ENCODE measurements at regions not wholly inside any gene's neighbourhood (a gene's known extent, or its start where the extent isn't known, plus 50 kb on each side); places are given as distances from the start of the nearest gene placed in this dataset.
A peak's percentile ranks its signal among the peaks of the same experiment; 100 is the strongest.
"Not testable (repeated sequence)": the region's sequence is repeated elsewhere in the genome, so short reads cannot be mapped to it uniquely, and the experiment has no call there.

DNA sequence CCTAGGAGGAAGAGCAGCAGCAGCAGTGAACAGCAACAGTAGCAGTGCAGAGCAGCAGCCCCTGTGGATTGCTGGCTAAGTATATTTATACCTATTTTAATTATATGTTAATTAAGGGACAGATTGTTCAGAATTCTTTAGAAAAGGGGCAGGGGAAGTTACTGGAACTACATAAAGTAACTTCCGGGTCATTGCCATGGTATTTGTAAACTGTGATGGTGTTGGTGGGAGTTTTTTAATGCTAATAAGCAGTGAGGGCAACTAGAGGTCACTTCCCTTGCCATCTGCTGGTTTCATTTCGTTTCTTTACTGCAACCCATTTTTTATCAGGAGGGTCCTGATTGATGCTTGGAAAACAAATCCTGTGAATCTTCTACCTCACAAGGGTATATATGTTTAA is 229.8 kb upstream of the PODXL start:
- DNase-seq = no peak

DNA sequence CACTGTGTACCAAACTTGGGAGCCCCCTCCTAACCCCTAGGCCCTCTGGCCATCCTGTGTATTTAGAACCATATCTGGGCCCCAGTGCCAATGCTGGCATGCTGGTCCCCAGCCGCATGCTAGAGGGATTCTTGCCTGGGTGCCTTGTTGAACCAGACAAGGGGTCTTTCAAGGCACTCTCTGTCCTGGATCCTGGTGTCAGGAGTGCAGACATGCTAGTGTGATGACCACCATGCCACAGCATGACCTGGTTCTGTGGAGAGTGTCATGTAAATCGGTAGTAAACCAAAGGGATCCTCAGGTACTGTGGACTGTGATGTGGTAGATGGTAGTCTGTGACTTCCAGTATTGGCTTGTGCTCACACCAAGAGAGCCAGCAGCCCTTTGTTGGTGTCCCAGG is 222.2 kb upstream of the PODXL start:
- DNase-seq = no peak

- no peak for DNase-seq
Measured at GRCh38 chr7:131774419-131775220, 218.2 kb upstream of the PODXL start.

GRCh38 chr7:131773413-131773812 is 217.0 kb upstream of the PODXL start:
- DNase-seq = no peak

- no peak for DNase-seq
Measured at GRCh38 chr7:131769241-131769640, 212.8 kb upstream of the PODXL start.

DNA sequence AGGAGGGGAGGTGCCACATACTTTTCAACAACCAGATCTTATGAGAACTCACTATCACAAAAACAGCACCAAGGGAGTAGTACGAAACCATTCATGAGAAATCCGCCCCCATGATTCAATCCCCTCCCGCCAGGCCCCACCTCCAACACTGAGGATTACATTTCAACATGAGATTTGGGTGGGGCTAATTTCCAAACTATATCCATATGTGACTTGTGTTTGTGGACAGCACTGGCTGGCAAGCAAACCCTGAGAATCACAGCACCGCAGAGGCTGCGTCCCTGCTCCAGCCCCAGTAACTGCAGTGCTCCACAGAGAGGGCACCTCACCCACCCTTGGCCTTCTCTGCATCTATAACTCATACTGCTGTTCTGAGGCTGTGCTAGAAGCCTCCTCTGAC is 211.2 kb upstream of the PODXL start:
- DNase-seq = no peak

- no peak for DNase-seq
Measured at GRCh38 chr7:131765575-131765974, 209.1 kb upstream of the PODXL start.

GRCh38 chr7:131764143-131764775 is 207.8 kb upstream of the PODXL start:
- no peak for DNase-seq

GRCh38 chr7:131762753-131763152 is 206.3 kb upstream of the PODXL start:
- no peak for DNase-seq

DNA sequence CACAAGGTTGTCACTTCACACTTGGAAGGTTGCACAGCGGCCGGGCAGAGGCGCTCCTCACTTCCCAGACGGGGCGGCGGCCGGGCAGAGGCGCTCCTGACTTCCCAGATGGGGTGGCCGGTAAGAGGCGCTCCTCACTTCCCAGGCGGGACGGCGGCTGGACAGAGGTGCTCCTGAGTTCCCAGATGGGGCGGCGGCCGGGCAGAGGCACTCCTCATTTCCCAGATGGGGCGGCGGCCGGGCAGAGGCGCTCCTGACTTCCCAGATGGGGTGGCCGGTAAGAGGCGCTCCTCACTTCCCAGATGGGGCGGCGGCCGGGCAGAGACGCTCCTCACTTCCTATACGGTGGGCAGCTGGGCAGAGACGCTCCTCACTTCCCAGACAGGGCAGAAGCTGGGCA is 199.4 kb upstream of the PODXL start:
- not testable (repeated sequence) for DNase-seq

DNA sequence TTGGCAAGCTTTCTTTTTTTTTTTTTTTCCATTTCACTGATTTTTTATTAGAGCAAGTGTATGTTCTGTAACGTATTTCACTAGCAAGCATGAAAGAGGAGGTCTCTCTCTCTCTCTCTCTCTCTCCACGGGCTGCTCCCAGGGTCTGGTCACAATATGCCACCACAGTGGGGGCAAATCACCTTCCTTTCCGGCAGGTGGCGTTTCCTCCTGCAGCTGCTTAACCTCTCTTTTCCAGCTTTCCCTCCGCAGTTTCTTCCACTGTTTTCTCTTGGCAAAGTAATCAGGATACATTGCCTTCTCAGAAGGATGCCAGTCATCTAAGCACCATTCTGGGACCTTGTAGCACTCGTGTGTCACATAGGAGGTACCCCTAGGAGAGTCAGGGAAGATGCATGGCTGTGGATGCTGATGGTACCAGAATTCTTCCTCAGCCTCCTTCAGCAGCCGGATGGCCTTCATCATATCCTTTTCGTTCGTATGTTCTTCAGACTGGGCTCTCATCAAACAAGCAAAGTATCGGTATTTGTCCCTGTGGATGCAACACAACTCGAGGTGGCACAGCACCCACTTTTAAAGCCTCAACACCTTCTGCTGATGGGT is 197.3 kb upstream of the PODXL start:
- DNase-seq = no peak

GRCh38 chr7:131747658-131748232 is 191.3 kb upstream of the PODXL start:
- peak; percentile 41 for DNase-seq

DNA sequence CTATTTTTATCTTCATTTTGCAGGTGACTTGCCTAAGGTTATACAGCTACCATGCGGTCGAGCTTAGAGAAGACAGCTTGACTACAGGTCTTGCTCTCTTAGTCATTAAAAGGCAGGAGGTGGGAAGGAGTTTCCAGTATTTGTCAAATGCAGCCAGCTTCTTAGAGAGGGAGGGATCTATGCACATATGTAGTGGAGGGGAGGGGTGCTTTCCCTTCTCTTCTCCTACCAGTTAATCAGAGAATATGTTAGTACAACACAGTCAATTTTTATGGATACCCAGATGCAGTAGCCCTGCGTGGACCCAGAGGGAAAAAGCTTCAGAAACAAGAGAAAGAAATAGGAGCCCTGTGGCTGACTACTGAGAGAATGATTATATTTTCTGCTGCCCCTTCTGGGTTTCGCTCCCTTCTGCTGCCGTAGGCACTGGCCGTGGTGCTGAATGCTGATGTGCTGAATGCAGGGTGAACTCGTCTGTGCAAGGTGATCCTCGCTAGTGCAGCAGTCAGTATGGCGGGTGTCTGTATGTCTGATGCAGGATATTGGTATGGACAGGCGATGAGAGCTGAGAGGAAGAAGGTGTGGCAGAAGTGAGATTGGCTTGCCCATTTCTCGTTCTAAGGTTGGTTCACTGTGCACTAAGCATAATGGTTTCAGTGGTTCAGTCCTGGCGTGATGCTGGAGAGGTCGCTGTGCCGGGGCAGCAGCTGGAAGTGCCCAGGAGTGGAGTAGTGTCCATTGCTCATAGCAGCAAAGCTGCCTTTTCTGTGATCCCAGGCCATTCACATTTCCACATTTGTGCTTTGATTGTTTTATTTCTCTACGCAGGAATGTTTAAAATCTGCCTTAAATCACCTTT is 189.2 kb upstream of the PODXL start:
- no peak for DNase-seq

DNA sequence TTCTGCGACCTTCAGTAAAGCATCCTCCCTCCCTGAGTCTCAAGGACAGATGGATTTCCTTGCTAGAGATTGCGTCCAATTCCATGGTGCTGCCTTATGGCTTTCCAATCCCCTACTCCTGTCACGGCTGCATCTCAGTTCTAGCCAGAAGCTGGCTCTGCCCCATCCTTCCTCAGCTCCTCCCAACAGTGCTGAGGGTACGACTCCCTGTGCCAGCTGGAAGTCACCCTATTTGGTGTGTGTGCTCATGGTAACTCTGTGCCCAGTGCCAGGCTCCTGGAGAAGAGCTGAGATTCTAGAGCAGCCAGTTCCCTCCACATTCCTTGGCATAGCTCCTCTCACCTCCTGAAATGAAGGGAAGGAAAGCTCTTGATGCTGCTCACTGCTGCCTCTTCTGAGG is 185.0 kb upstream of the PODXL start:
- no peak for DNase-seq

DNA sequence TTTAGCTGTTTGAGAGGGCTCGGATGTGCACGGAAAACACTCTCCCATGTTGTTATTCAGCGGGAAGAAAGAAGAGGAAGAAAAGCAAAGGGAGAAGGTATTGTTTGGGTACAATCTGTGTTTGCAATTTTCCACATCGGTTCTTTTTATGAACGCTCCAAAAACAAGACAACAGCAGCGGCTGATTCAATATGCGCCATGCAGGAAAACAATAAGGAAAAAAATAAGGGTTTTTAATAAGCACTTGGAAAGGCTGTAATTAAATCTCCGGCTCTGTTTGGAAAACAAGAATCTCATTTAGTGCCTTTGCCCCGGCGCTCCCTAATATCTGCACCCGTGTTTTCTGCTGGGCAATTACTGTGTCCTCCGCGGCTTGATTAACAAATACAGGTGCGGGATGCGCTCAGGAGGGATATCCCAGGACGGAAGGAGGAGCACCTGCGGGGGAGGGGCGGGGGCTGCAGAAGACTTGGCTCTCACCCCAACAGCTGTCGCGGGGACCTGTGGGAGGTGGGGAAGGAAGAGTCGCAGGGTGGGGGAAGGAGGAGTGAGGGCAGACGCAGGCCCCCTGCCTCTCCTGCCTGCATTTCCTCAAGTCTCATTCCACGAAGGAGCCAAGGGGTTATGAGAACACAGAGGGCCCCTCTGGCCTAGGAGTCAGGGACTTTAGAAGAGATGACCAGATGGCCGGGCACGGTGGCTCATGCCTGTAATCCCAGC is 181.5 kb upstream of the PODXL start:
- DNase-seq = no peak

DNA sequence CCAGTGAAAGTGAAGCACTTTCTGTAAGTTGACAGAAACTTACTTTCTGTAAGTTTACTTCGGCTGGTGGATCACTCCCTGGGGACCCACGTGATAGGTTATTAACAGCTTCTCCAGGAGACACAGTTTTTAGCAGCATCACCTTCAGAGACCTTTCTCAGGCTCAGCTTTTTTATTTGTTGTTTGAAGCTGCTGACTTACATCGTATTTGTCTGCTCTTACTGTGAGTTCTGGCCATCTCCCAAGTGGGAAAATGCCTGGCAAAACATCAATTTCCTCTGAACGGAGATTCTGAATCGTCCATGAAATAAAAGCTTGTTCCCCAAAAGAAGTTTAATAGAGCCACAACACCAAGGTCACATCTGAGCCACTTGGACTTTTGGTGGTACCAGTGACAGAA is 178.7 kb upstream of the PODXL start:
- no peak for DNase-seq

GRCh38 chr7:131733604-131734003 is 177.2 kb upstream of the PODXL start:
- DNase-seq = no peak

DNA sequence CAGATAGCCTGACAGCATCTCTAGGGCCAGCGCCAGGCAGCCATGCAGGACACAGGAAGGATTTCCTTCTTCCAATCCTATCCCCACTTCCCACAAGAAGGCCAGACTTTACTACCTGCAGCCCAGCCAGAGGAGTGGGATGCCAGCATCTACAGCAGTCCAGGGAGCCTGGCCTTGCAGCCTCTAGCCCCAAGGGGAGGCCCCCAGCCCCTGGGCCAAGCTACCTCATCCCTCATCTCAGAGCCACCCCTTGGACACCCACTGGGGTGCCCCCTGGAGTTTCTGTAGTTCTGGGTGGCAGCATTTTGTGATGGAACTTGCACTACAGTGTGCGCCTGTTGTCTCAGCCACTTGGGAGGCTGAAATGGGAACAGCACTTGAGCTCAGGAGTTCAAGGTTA is 170.8 kb upstream of the PODXL start:
- no peak for DNase-seq

DNA sequence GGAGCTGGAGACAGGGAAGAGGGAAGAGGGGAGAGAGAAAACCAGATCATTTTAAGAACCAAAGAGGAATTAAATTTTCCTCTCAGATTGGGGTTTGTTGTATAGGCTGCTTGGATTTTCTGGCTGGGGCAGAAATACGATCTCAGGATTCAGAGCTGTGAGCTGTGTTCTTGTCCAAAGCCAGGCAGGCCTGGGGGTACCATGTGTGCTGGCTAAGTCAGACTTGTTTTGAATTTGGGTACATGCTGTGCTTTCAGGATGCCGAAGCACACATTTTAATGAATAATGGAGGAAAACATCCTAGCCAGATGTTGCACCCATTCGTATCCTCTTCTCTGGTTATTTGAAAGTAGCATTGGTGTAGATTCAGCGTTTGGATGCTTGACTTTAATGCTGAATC is 170.3 kb upstream of the PODXL start:
- no peak for DNase-seq

DNA sequence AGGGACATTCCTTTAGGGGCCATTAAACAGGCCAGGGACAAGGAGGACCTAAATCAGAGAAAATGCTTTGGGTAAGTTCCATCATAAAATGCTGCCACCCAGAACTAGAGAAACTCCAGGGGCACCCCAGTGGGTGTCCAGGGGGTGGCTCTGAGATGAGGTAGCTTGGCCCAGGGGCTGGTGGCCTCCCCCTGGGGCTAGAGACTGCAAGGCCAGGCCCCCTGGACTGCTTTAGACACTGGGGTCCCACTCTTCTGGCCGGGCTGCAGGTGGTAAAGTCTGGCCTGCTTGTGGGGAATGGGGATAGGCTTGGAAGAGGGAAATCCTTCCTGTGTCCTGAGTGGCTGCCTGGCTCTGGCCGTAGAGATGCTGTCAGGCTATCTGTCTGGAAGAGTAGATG is 169.6 kb upstream of the PODXL start:
- no peak for DNase-seq

DNA sequence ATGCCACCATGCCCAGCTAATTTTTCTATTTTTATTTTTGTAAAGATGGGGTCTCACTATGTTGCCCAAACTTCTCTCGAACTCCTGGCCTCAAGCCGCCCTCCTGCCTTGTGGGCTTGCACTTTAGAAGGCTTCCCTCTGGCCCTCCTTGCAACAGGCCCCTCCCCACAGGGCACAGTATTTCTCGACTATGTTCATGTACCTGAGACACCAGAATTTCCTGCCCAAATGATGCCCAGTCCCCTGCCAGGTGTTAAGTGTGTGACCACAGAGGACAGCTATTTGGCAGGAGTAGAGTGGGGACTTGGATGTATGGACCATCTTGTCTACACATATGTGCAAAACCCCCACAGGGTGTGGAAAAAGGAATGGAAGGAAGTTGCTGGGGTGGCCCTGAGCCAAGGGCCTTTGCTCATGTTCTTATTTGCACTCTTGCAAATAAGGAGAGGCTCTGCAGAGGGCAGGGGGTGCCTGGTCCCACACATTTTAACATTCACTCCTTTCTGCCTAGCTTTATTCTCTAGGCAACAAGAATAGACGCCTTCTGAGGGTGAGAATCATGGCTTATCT is 168.4 kb upstream of the PODXL start:
- DNase-seq = no peak

- no peak for DNase-seq
Measured at GRCh38 chr7:131723926-131724325, 167.5 kb upstream of the PODXL start.
